Mesothelial cell of epicardium (in vitro differentiated cells): ENCODE measurements at regions not wholly inside any gene's neighbourhood (a gene's known extent, or its start where the extent isn't known, plus 50 kb on each side); places are given as distances from the start of the nearest gene placed in this dataset.

Experiments
- DNase-seq, 2 experiments: peaks; one replicate each; pipeline ENCODE4 v3.0.0; 2021; ENCODE audit warnings: low spot score in 2 of 2; ENCODE audit not compliant: unreplicated experiment in 2 of 2
- H3K27ac Mint-ChIP-seq: 2 replicates; pipeline ENCODE4 v1.8.0; 2021; ENCODE audit warnings: mixed read lengths
- H3K27me3 Mint-ChIP-seq: 2 replicates; pipeline ENCODE4 v1.8.0; 2021; ENCODE audit warnings: low read depth, mixed read lengths
- H3K36me3 Mint-ChIP-seq: 2 replicates; pipeline ENCODE4 v1.8.0; 2021; ENCODE audit warnings: mixed read lengths
- H3K4me1 Mint-ChIP-seq: 2 replicates; pipeline ENCODE4 v1.8.0; 2021; ENCODE audit warnings: mixed read lengths
- H3K4me3 Mint-ChIP-seq: 2 replicates; pipeline ENCODE4 v1.8.0; 2021; ENCODE audit warnings: mild to moderate bottlenecking, moderate library complexity, mixed read lengths
- H3K9me3 Mint-ChIP-seq: 2 replicates; pipeline ENCODE4 v1.8.0; 2021; ENCODE audit warnings: mixed read lengths
- CTCF ChIP-seq: fragments of 200-600 bp; sonication (generic); IDR thresholded peaks from one replicate; pipeline ENCODE4 v1.5.0; 2021; ENCODE audit warnings: antibody characterized with exemption; ENCODE audit not compliant: unreplicated experiment

GRCh38 chr9:29129763-29130162 lies 1556.5 kb upstream of the C9orf72 start:
- no peaks in the 10 kb centered on the region for H3K4me1 Mint-ChIP-seq
- no peaks in the 10 kb centered on the region for H3K27me3 Mint-ChIP-seq
- peaks cover 65% of the 10 kb centered on the region for H3K9me3 Mint-ChIP-seq
- no peak overlapping the region for H3K4me3 Mint-ChIP-seq
- no peak overlapping the region for H3K27ac Mint-ChIP-seq
- H3K36me3 Mint-ChIP-seq, result peaks cover 16% of the 10 kb centered on the region
- no peak for TF ChIP-seq CTCF
- DNase-seq, result no peak

DNA sequence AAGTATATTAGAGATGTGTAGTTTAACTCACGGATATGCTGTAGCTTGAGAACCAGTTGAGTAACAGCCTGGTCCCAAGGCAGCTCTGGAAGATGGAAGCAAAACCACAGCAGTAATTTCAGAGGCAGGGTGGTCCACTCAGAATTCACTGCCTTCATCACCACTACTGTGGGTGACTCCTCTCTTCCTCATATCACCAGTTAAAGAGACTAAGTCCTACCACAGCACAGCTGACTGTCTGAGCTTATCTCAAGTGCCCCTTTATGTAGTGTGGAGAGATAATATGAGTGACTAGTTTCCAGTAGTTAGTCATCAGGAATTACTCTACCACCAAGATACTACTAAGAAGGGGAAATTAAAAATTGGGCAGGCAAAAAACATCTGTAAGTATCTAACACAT lies 1571.2 kb upstream of the C9orf72 start:
- Mint-ChIP-seq H3K36me3 (peaks cover 4% of the 10 kb centered on the region), H3K4me3 (no peak overlapping the region), H3K9me3 (peaks cover 38% of the 10 kb centered on the region), H3K27ac (no peak overlapping the region), H3K4me1 (no peaks in the 10 kb centered on the region), H3K27me3 (no peaks in the 10 kb centered on the region)
- no peak for TF ChIP-seq CTCF
- DNase-seq, result no peak

DNA sequence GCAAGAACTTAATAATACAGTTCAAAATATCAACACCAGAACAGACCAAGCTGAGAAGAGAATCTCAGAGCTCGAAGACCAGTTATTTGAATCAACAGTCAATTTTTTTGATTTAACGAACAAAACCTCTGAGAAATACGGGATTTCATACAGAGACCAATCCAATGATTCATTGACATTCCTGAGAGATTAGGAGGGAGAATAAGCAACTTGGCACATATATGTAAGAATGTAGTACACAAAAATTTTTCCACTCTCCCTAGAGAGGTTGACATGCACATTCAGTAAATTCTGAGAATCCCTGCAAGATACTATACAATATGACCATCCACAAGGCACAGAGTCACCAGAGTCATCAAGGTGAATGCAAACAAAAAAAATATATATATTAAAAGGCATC lies 1577.3 kb upstream of the C9orf72 start:
- no peak overlapping the region for H3K4me3 Mint-ChIP-seq
- H3K36me3 Mint-ChIP-seq, result no peaks in the 10 kb centered on the region
- TF ChIP-seq CTCF, result no peak
- H3K9me3 Mint-ChIP-seq, result peaks cover 16% of the 10 kb centered on the region
- no peaks in the 10 kb centered on the region for H3K27me3 Mint-ChIP-seq
- no peak overlapping the region for H3K27ac Mint-ChIP-seq
- H3K4me1 Mint-ChIP-seq, result no peaks in the 10 kb centered on the region
- DNase-seq, result no peak

GRCh38 chr9:29160763-29161353 lies 1587.6 kb upstream of the C9orf72 start:
- H3K27ac Mint-ChIP-seq, result no peak overlapping the region
- H3K9me3 Mint-ChIP-seq, result no peaks in the 10 kb centered on the region
- no peaks in the 10 kb centered on the region for H3K36me3 Mint-ChIP-seq
- H3K4me3 Mint-ChIP-seq, result no peak overlapping the region
- DNase-seq, result no peak
- no peaks in the 10 kb centered on the region for H3K27me3 Mint-ChIP-seq
- H3K4me1 Mint-ChIP-seq, result no peaks in the 10 kb centered on the region
- TF ChIP-seq CTCF, result no peak

GRCh38 chr9:29174136-29174535 lies 1600.9 kb upstream of the C9orf72 start:
- H3K27me3 Mint-ChIP-seq, result no peaks in the 10 kb centered on the region
- H3K4me1 Mint-ChIP-seq, result peaks cover 4% of the 10 kb centered on the region
- TF ChIP-seq CTCF, result no peak
- no peaks in the 10 kb centered on the region for H3K9me3 Mint-ChIP-seq
- H3K27ac Mint-ChIP-seq, result no peak overlapping the region
- H3K36me3 Mint-ChIP-seq, result no peaks in the 10 kb centered on the region
- DNase-seq, result no peak
- H3K4me3 Mint-ChIP-seq, result no peak overlapping the region

DNA sequence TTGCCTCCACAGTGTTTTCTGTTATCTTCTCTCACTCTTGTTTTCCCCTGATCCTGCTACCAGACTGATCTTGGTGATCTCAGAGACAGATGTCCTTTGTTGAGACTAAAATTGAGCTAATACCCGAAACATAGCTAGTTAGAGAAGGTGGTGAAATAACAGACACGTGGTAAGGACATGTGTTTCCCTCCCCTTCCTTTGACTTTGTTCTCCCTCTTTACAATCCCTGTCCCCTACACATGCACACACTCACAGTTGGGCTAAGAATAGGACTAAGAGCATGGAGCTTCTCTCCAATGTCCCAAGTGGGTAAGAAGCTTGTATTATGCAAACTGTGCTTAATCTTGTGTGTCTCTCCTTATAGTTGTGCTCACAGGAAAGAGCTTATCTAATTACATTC lies 1603.0 kb upstream of the C9orf72 start:
- DNase-seq, result no peak
- no peak for TF ChIP-seq CTCF
- Mint-ChIP-seq H3K36me3 (no peaks in the 10 kb centered on the region), H3K27me3 (no peaks in the 10 kb centered on the region), H3K4me1 (peaks cover 4% of the 10 kb centered on the region), H3K9me3 (no peaks in the 10 kb centered on the region), H3K4me3 (no peak overlapping the region), H3K27ac (no peak overlapping the region)
